CD14-positive monocyte (primary cell): ENCODE measurements at regions not wholly inside any gene's neighbourhood (a gene's known extent, or its start where the extent isn't known, plus 50 kb on each side); places are given as distances from the start of the nearest gene placed in this dataset.

Experiments
- DNase-seq, 3 donors: peaks; one replicate each; pipeline ENCODE4 v3.0.0-alpha.2; 2011 to 2022
- H2AFZ ChIP-seq: 2 replicates; pipeline ENCODE4 v1.6.0; 2012; ENCODE audit warnings: mild to moderate bottlenecking, low read depth, low read length, inconsistent platforms; ENCODE audit not compliant: insufficient read depth, poor library complexity, severe bottlenecking
- H3K27ac ChIP-seq, 2 donors: 1 replicate in 1 of 2; 2 replicates in 1 of 2; pipeline ENCODE4 v1.5.1; 2012 to 2013; ENCODE audit warnings: low read length in 2 of 2, control low read depth in 1 of 2, inconsistent platforms in 1 of 2, low read depth in 1 of 2, mild to moderate bottlenecking in 1 of 2
- H3K27me3 ChIP-seq, 2 donors: one replicate each; pipeline versions ENCODE4 v1.6.0 to v1.6.1; 2011 to 2013; ENCODE audit warnings: low read length in 2 of 2; ENCODE audit not compliant: control insufficient read depth in 2 of 2, insufficient read depth in 2 of 2
- H3K36me3 ChIP-seq, 2 donors: replicated peaks in 1 of 2; 1 replicate in 1 of 2; 2 replicates in 1 of 2; pipeline versions ENCODE4 v1.5.1 to v1.6.1; 2012 to 2013; ENCODE audit warnings: low read length in 2 of 2, control low read depth in 1 of 2, inconsistent platforms in 1 of 2, mild to moderate bottlenecking in 1 of 2; ENCODE audit not compliant: insufficient read depth in 2 of 2, control insufficient read depth in 1 of 2
- H3K4me1 ChIP-seq, 2 donors: 1 replicate in 1 of 2; 2 replicates in 1 of 2; pipeline versions ENCODE4 v1.5.1 to v1.6.1; 2012 to 2013; ENCODE audit warnings: low read length in 2 of 2, control low read depth in 1 of 2, inconsistent platforms in 1 of 2, mild to moderate bottlenecking in 1 of 2, moderate library complexity in 1 of 2; ENCODE audit not compliant: insufficient read depth in 2 of 2, control insufficient read depth in 1 of 2
- H3K4me2 ChIP-seq: replicated peaks from 2 replicates; pipeline ENCODE3; 2012; ENCODE audit warnings: low read length, moderate library complexity, mild to moderate bottlenecking; ENCODE audit not compliant: poor library complexity, severe bottlenecking; ENCODE audit errors: extremely low read depth
- H3K4me3 ChIP-seq, 3 experiments: fragments of 200-600 bp in 1 of 3; sonication (generic) in 1 of 3; replicated peaks in 1 of 3; 1 replicate in 2 of 3; 2 replicates in 1 of 3; pipeline ENCODE4 v1.5.1; 2011 to 2013; ENCODE audit warnings: low read length in 3 of 3, mild to moderate bottlenecking in 3 of 3, control low read depth in 2 of 3, low read depth in 2 of 3, inconsistent platforms in 1 of 3, moderate library complexity in 1 of 3
- H3K79me2 ChIP-seq: 2 replicates; pipeline ENCODE4 v1.6.0; 2012; ENCODE audit warnings: mild to moderate bottlenecking, control low read depth, inconsistent platforms, low read length, moderate library complexity; ENCODE audit not compliant: insufficient read depth
- H3K9ac ChIP-seq: 2 replicates; pipeline ENCODE4 v1.6.0; 2017; ENCODE audit warnings: low read length, mild to moderate bottlenecking; ENCODE audit not compliant: insufficient read depth, poor library complexity, severe bottlenecking
- H3K9me3 ChIP-seq, 2 donors: replicated peaks in 1 of 2; 1 replicate in 1 of 2; 2 replicates in 1 of 2; pipeline versions ENCODE4 v1.5.1 to v1.6.1; 2012 to 2013; ENCODE audit warnings: low read length in 2 of 2, control low read depth in 1 of 2; ENCODE audit not compliant: control insufficient read depth in 1 of 2, insufficient read depth in 1 of 2
- H4K20me1 ChIP-seq: 2 replicates; pipeline ENCODE4 v1.6.0; 2012; ENCODE audit warnings: mild to moderate bottlenecking, low read length, control low read depth, moderate library complexity; ENCODE audit not compliant: insufficient read depth
- H3K27ac Mint-ChIP-seq, 7 donors: one replicate each; pipeline ENCODE4 v1.8.0; 2020; ENCODE audit warnings: mild to moderate bottlenecking in 7 of 7, mixed read lengths in 7 of 7, moderate library complexity in 6 of 7, inconsistent platforms in 2 of 7
- H3K27me3 Mint-ChIP-seq, 3 donors: one replicate each; pipeline ENCODE4 v1.8.0; 2021 to 2022; ENCODE audit warnings: low read depth in 3 of 3, mild to moderate bottlenecking in 3 of 3, mixed read lengths in 3 of 3, moderate library complexity in 3 of 3, inconsistent platforms in 1 of 3
- H3K36me3 Mint-ChIP-seq, 2 donors: one replicate each; pipeline ENCODE4 v1.8.0; 2020; ENCODE audit warnings: mixed read lengths in 2 of 2, inconsistent platforms in 1 of 2, mild to moderate bottlenecking in 1 of 2
- H3K4me1 Mint-ChIP-seq: one replicate; pipeline ENCODE4 v1.8.0; 2020; ENCODE audit warnings: mild to moderate bottlenecking, mixed read lengths
- H3K4me3 Mint-ChIP-seq, 2 donors: one replicate each; pipeline ENCODE4 v1.8.0; 2020; ENCODE audit warnings: mild to moderate bottlenecking in 2 of 2, mixed read lengths in 2 of 2, moderate library complexity in 1 of 2
- H3K9me3 Mint-ChIP-seq, 7 donors: one replicate each; pipeline ENCODE4 v1.8.0; 2020 to 2022; ENCODE audit warnings: mixed read lengths in 7 of 7, mild to moderate bottlenecking in 6 of 7, moderate library complexity in 6 of 7, inconsistent platforms in 2 of 7
- CTCF ChIP-seq: fragments of 200-600 bp; IDR thresholded peaks from one replicate; pipeline ENCODE4 v1.8.0; 2022; ENCODE audit warnings: antibody characterized with exemption, mild to moderate bottlenecking
- WGBS: methylation state at CpG from one replicate; pipeline ENCODE4 v1.1.5; 2013; ENCODE audit warnings: missing lambda C conversion rate; ENCODE audit not compliant: insufficient coverage; 5-methylcytosine and 5-hydroxymethylcytosine counted together
- intact Hi-C, 2 donors: fragments of 100-400 bp; cut with micrococcal nuclease; formaldehyde crosslinking; loops; one replicate each; pipeline versions ENCODE4 v1.15.0 to v1.15.1; 2023

- intact Hi-C loops, result no loop called here
- Histone ChIP-seq H3K79me2 (no peaks in the 10 kb centered on the region), H4K20me1 (no peaks in the 10 kb centered on the region), H3K4me1 (no peaks in the 10 kb centered on the region), H3K27ac (no peak overlapping the region), H3K4me2 (no peak overlapping the region), H3K36me3 (no peaks in the 10 kb centered on the region), H3K27me3 (no peaks in the 10 kb centered on the region), H2AFZ (no peak overlapping the region), H3K9me3 (peaks cover 0 to under 1% of the 10 kb centered on the region in 2 donors), H3K9ac (no peak overlapping the region), H3K4me3 (no peak overlapping the region)
- Mint-ChIP-seq H3K9me3 (peaks cover 0 to 5% (median 2%) of the 10 kb centered on the region in 7 donors), H3K27me3 (peaks cover 0 to 1% (median 0%) of the 10 kb centered on the region in 3 donors), H3K27ac (no peak overlapping the region), H3K36me3 (no peaks in the 10 kb centered on the region), H3K4me1 (no peaks in the 10 kb centered on the region), H3K4me3 (no peak overlapping the region)
- 85% methylated on average over 4 of the region's 5 CpGs for WGBS
- TF ChIP-seq CTCF, result no peak
- no peak for DNase-seq
These were observed 847.3 kb upstream of the CDH8 start for GRCh38 chr16:62883509-62883908.

- no peaks in the 10 kb centered on the region for H3K36me3 Mint-ChIP-seq
These were observed 846.4 kb upstream of the CDH8 start for GRCh38 chr16:62882552-62883221.

More at GRCh38 chr16:62882552-62883221, 846.4 kb upstream of the CDH8 start:
- Histone ChIP-seq H3K9me3 (peaks cover 0 to 5% of the 10 kb centered on the region in 2 donors), H3K36me3 (no peaks in the 10 kb centered on the region), H3K9ac (no peak overlapping the region), H3K79me2 (no peaks in the 10 kb centered on the region), H3K4me1 (no peaks in the 10 kb centered on the region), H4K20me1 (no peaks in the 10 kb centered on the region), H3K27me3 (no peaks in the 10 kb centered on the region), H2AFZ (no peak overlapping the region), H3K27ac (no peak overlapping the region), H3K4me3 (no peak overlapping the region), H3K4me2 (no peak overlapping the region)
- H3K4me1 Mint-ChIP-seq, result no peaks in the 10 kb centered on the region
- peaks cover 0 to 5% (median 2%) of the 10 kb centered on the region in 7 donors for H3K9me3 Mint-ChIP-seq
- intact Hi-C loops, result no loop called here
- DNase-seq, result no peak
- H3K27ac Mint-ChIP-seq, result no peak overlapping the region
- peaks cover 0 to 1% (median 0%) of the 10 kb centered on the region in 3 donors for H3K27me3 Mint-ChIP-seq
- no peak overlapping the region for H3K4me3 Mint-ChIP-seq
- TF ChIP-seq CTCF, result no peak
- no CpG with 5 or more reads among the region's 5 CpGs for WGBS
